ENCODE measurements at regions not wholly inside any gene's neighbourhood (a gene's known extent, or its start where the extent isn't known, plus 50 kb on each side); places are given as distances from the start of the nearest gene placed in this dataset.

DNA sequence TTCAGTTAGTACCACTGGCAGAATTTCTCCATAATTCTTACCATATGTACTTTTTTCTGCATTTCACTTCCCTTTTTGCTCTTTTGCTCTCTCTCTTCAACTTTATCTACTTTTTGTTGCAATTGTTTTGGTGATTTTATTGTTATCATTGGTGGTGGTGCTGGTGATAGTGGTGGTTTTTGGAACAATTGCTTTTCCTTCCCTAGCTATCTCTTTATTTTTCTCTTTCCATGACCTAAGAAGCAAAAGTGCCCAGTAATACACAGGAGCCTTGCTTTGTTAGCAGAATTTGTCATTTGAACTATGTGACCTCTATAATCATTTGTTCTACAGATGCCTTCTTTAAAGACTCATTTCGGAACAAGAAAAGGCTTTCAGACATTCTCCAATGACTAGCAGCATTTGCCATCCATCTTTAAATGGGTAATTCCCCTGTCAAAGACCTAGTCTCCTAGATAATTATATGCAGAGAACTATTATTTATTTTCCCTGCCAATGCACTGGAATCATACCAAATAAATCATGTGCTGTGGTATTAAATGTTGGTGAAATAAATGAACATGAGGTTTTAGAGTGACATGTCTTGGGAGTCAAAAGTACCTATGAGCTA is 154.5 kb downstream of the GASK1B start:
- no peak for DNase-seq
- intact Hi-C loops (cut with DNase I, micrococcal nuclease), result no loop called here
- ATAC-seq, result no peak

- no peak for ATAC-seq
Measured at GRCh38 chr4:158016511-158016910, 156.3 kb downstream of the GASK1B start.

DNA sequence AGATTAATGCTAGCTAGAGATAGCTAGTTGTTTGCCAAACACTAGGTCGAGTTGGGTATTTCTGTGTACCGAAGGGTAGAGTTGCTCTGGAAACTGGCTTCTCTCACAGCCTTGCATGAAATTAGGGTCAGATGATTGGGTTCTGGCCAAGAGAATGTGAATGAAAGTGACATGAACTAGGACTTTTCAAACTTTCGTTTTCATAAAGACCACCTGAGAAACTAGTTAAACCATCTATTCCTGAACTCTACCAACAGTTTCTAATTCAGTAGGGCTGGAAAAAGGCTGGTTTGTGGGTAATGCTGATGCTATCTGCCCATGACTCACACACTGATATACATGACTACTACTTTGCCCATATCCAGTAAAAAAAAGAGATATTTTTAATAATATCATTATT is 157.6 kb downstream of the GASK1B start:
- DNase-seq (no peak), ATAC-seq (no peak)
- intact Hi-C loops (cut with DNase I, micrococcal nuclease), result no loop called here

More at GRCh38 chr4:158016511-158016910, 156.3 kb downstream of the GASK1B start:
- intact Hi-C loops (cut with DNase I, micrococcal nuclease), result no loop called here
- no peak for DNase-seq

DNA sequence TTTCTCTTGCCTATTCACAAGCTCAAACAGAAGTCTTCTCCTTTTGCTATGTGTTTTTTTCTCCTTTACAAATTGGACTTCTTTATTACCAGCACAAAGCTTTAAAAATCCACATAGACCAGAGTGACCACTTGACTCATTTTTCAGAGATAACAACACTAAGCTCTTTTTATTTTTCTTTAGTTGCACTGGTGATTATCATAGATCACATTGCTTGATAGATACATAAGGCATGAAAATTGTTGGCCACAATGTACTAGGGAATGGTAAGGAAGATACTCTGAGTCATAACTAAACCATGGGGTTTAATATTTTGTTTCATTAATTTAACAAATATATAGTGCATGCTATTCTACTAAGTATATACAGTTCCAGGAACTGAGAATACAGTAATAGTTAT is 159.0 kb downstream of the GASK1B start:
- ATAC-seq, result no peak
- no peak for DNase-seq
- intact Hi-C loops (cut with DNase I, micrococcal nuclease), result no loop called here

- no peak for DNase-seq
- intact Hi-C loops (cut with DNase I, micrococcal nuclease), result no loop called here
- ATAC-seq, result no peak
Measured at GRCh38 chr4:158010361-158010760, 162.5 kb downstream of the GASK1B start.

DNA sequence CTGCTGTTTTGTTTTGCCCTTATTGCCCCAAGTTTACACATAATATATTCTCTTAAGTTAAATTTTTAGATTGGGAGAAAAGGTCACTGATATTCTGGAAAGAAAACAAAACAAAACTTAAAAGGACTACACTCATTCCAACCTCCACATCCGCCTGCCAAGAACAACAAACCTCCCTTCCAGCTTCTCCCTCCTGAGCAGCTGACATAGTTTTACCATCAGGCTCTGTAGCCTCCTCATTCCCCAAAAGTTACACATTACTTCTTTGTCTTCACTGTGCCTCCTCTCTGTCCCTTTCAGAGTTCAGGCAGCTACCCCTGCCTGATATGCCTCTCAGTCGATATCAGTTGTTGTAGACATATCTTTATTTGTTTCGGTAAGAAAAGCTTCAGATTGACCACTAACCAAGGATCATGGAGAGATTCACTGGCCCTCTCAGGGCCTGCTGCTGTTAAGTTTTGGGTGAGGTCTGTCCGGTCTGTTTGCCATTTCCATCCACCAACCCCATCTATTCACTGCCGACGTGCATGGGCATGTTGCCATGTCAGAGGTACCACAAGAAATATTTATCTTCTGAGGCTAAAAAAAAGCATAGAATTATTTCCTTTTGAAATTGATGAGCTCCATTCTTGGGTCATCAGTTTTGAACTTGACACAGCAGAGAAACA is 164.1 kb downstream of the GASK1B start:
- intact Hi-C loops (cut with DNase I, micrococcal nuclease), result no loop called here
- ATAC-seq, result no peak
- DNase-seq, result no peak

DNA sequence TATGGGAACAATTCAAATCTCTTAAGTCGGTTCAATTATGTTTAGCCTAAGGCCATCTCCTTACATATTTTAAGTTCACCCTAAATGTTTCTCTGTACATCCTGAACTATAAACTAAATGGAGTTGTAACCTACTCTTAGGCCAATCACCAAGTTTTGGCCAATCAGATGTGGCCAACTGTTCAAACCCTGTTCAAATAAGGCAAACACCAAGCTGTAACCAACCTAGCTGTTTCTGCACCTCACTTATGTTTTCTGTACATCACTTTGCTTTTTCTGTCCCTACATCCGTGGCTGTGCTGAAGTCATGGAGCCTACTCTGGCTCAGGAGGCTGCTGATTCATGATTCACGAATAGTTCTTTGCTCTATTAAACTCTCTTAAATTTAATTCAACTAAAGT is 165.3 kb downstream of the GASK1B start:
- no peak for DNase-seq
- intact Hi-C loops (cut with DNase I, micrococcal nuclease), result no loop called here
- no peak for ATAC-seq

DNA sequence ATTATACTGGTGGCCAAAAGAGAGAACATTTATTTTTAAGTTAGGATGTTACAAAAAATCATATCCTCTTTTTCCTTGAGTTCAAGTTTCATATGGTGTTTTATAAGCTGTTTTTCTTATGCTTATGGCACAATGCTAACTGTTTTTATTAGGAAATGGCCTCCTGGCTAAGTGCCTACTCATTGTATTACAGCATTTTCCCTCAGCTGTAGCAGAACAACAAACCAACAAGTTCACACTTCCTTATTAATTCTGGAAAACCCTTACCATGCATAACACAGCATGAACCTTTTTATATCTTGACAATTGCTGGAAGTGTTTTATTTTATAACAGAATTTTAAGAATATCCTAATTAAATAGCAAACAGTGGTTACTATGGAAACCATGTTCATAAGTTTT is 165.8 kb downstream of the GASK1B start:
- DNase-seq, result no peak
- ATAC-seq, result no peak
- intact Hi-C loops (cut with DNase I, micrococcal nuclease), result no loop called here

DNA sequence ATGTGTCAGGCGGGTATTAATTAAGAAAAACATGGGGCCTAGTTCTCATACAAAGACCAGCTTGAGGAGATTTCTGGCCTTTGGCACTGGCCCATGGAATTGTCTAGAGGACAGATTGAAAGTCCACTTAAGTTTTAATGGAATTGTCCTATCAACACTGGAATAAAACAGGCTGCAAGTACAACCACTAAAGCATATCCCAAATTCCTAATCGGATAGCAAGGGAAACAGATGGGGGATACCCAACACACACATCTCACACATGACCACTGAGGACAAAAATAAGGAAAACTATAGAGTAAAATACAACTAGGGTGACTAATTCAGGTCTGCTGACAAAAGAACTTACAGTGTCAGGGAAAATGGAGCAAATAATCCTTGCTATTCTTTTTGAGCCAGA is 167.8 kb downstream of the GASK1B start:
- intact Hi-C loops (cut with DNase I, micrococcal nuclease), result no loop called here
- no peak for ATAC-seq
- DNase-seq, result no peak

DNA sequence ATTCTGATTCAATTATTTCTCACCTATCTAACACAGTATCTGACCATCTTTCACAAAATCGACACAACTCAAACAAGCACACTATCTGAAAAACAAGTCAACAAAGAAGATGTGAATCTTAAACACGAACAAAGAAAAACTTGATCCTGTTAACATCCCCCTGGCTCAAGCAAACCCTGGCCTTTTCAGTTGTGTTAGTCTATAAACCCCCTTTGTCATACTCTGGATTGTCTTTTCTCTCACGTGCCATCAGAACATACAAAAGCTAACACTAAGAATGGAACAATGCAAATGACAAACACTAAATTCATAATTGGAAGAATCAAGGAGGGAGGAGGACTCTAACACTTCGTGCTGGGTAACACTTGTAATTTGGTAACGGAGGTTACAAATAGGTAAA is 168.7 kb downstream of the GASK1B start:
- ATAC-seq, result no peak
- intact Hi-C loops (cut with DNase I, micrococcal nuclease), result no loop called here
- DNase-seq, result no peak

DNA sequence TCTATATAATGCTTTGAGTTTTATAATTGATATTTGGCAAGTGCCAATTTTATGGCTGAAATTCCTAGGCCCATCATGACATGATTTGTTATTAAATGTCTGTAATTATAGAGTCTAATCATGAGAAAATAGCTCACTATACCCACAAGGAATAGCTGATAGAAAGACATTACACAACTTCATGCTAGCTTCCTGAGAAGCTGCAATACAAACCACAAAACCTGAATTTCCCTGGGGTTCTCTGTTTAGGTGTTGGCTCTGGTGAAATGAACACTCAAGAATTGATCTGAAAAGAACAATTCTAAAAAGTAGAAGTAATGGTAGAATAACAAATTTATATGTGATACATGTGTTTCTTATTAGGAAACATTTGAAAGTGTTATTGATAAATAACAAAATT is 169.6 kb downstream of the GASK1B start:
- no peak for ATAC-seq
- intact Hi-C loops (cut with DNase I, micrococcal nuclease), result no loop called here
- no peak for DNase-seq

- ATAC-seq (no peak), DNase-seq (no peak)
- intact Hi-C loops (cut with DNase I, micrococcal nuclease), result no loop called here
Measured at GRCh38 chr4:158002173-158002572, 170.7 kb downstream of the GASK1B start.

- ATAC-seq, result no peak
- DNase-seq, result no peak
- intact Hi-C loops (cut with DNase I, micrococcal nuclease), result no loop called here
Measured at GRCh38 chr4:158001756-158002155, 171.1 kb downstream of the GASK1B start.

DNA sequence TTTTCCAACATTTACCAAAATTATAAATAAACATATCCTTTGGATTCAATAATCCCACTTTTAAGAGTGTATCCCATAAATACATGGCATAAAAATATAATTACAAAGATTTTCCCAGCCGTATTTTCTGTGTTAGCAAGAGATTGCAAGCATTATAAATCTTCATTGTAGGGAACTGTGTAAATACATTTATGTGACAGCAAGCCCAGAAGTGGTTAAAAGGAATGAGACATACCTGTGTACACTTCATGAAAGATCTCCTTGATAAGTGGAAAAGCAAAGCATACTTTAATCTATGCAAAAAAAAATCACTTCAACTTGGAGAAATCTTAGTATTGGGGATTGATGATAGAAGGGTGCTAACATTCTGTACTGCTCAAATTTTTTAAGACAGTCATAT is 173.1 kb downstream of the GASK1B start:
- intact Hi-C loops (cut with DNase I, micrococcal nuclease), result no loop called here
- DNase-seq (no peak), ATAC-seq (peak; percentile 53)

DNA sequence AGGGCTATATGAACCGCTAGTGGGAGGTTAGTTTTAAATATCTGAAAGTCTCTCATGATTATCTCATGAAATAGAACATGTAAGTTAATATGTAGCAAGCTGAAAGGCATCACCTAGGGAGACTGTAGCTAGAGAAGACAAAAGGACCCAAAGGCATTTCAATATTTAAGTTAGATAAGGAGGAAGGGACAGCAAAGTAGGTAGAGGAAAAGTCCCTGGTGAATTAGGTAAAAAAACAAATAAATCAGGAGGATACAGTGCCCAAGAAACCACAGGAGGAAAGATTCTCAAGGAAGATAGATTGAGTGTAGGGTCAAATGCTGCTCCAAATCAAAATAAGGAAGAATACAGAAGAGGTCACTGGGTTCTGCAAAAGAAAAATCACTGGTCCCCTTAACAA is 175.5 kb downstream of the GASK1B start:
- intact Hi-C loops (cut with DNase I, micrococcal nuclease), result no loop called here
- no peak for DNase-seq
- ATAC-seq, result no peak

DNA sequence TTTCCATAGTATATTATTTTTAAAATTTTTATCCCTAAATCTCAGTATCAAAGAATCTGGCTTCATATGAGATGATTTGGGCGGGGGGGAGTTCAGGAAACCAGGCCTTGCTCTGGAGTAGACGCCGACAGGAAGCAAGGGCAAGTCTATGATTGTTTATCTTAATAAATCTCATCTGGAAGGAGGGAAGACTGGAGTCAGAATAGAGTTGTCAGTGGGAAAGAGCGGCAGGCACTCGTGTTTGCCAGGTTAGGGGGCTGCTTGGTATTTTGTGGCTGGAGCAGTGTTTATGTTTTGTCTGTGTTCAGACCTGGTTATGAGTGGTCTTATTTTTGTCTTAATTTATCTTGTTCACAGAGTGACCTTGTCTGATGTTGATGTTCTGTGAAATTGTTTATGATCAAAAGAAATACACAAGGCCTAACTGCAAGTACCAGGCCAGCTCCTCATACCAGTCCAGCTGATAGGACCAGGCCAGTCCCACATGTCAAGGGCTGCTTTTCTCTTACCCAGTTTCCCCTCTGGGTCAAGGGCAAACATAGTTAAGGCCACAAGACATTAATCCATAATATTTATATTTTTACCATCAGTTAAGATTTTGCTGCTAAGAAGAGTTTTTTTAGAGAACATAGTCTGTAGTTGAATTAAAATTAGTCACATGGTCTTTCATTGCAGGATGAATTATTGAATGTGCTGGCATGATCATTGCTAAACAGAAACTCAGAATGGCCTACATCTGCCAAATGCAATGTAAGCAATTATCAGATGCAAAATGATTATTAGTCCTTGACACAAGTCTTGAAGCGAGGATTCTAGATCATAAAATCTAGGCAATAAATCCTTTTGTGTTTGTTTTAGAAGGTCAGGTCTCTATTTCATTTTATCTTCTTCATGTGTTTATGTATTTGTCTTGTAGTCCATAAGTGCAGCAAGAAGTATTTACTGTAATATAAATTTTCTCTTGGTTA is 176.5 kb downstream of the GASK1B start:
- ATAC-seq (no peak), DNase-seq (no peak)
- intact Hi-C loops (cut with DNase I, micrococcal nuclease), result no loop called here

- ATAC-seq (peak; percentile 74), DNase-seq (no peak)
- intact Hi-C loops (cut with DNase I, micrococcal nuclease), result no loop called here
Measured at GRCh38 chr4:157994863-157995262, 178.0 kb downstream of the GASK1B start.

DNA sequence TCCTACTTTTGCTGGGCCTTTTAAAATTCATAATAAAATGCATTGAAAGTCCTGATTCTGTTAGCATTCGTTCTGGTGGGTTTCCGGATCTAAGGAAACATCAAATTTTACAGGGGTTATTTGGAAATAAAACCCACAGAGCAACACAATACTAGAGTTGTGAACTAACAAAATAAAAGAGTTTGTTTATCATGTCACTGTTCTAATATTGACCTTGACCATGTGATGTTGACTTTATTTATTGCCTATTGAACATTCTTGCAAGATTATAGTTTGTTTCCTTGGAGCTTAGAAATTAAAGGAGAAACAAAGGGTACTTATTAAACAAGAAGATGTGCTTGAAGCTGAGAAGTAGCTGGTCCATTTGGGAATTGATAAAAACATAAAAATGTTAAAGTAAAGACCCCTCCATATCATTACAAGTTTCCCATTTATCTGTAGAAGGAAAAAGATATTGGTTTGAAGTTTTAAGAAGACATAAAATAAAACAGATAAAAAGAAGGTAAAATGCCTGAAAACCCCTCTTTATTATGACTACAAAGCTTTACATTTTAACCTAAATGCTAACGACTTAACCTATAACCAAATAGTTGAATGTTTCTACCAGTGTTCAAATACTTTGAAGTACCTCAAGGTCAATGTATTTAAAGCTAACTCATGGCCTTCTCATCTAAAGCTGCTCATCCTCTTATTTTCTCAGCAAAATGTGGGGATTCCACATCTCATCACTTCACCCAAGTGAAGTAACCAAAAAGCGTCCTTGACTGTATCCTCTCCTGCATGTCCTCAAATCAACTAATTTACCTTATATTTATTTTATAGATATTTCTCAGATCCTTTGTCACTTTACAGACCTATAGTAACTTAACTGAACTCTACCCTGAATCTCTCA is 179.6 kb downstream of the GASK1B start:
- ATAC-seq, result peak; percentile 35
- intact Hi-C loops (cut with DNase I, micrococcal nuclease), result loop anchor here in 1 of 2 donors (2.0 kb wide), 1 partner anchor 180 kb away; the partner anchor contains the start of gene GASK1B
- no peak for DNase-seq

All from left colon (tissue), 2 donors.